Liver (tissue), 8 donors: ENCODE measurements at regions not wholly inside any gene's neighbourhood (a gene's known extent, or its start where the extent isn't known, plus 50 kb on each side); places are given as distances from the start of the nearest gene placed in this dataset.

Experiments
- DNase-seq: peaks from one replicate; pipeline ENCODE4 v3.0.0-alpha.2; 2017; ENCODE audit warnings: low spot score
- H3K27ac ChIP-seq, 2 donors: one replicate each; pipeline ENCODE4 v1.7.0; 2013; ENCODE audit warnings: inconsistent platforms in 2 of 2, low read length in 2 of 2, control low read depth in 1 of 2, low read depth in 1 of 2, mild to moderate bottlenecking in 1 of 2
- H3K27me3 ChIP-seq, 4 donors: one replicate each; pipeline versions ENCODE4 v1.6.1 to v1.7.0; 2013; ENCODE audit warnings: low read length in 3 of 4, inconsistent platforms in 1 of 4, mild to moderate bottlenecking in 1 of 4, moderate library complexity in 1 of 4; ENCODE audit not compliant: control insufficient read depth in 4 of 4, insufficient read depth in 4 of 4
- H3K36me3 ChIP-seq, 4 donors: one replicate each; pipeline versions ENCODE4 v1.6.1 to v1.7.0; 2013; ENCODE audit warnings: low read length in 3 of 4, mild to moderate bottlenecking in 3 of 4, low read depth in 1 of 4, moderate library complexity in 1 of 4; ENCODE audit not compliant: control insufficient read depth in 4 of 4, insufficient read depth in 3 of 4
- H3K4me1 ChIP-seq, 4 donors: one replicate each; pipeline versions ENCODE4 v1.6.1 to v1.7.0; 2013; ENCODE audit warnings: low read length in 3 of 4, mild to moderate bottlenecking in 3 of 4, moderate library complexity in 1 of 4; ENCODE audit not compliant: control insufficient read depth in 4 of 4, insufficient read depth in 4 of 4
- H3K4me3 ChIP-seq, 3 donors: one replicate each; pipeline versions ENCODE4 v1.6.1 to v1.7.0; 2013; ENCODE audit warnings: low read length in 3 of 3, control low read depth in 1 of 3, low read depth in 1 of 3, mild to moderate bottlenecking in 1 of 3
- H3K9ac ChIP-seq, 2 donors: one replicate each; pipeline ENCODE4 v1.7.0; 2013; ENCODE audit warnings: low read length in 2 of 2, mild to moderate bottlenecking in 2 of 2, moderate library complexity in 2 of 2, control low read depth in 1 of 2, low read depth in 1 of 2
- H3K9me3 ChIP-seq, 4 donors: one replicate each; pipeline versions ENCODE4 v1.6.1 to v1.7.0; 2013; ENCODE audit warnings: low read length in 3 of 4; ENCODE audit not compliant: control insufficient read depth in 4 of 4
- CTCF ChIP-seq: fragments of 150-350 bp; IDR thresholded peaks from 2 replicates; pipeline ENCODE4 v1.5.1; 2017; ENCODE audit warnings: improper control_type of control experiment, low read depth, low read length; ENCODE audit not compliant: missing input control
- EGR1 ChIP-seq, 2 donors: IDR thresholded peaks; 2 replicates each; pipeline ENCODE4 v1.6.1; 2016 to 2018; ENCODE audit warnings: antibody characterized with exemption in 2 of 2, low read depth in 2 of 2
- FOXA1 ChIP-seq: IDR thresholded peaks from 2 replicates; pipeline ENCODE4 v1.6.1; 2016; ENCODE audit warnings: antibody characterized with exemption
- FOXA2 ChIP-seq: IDR thresholded peaks from 2 replicates; pipeline ENCODE4 v1.6.1; 2016; ENCODE audit warnings: antibody characterized with exemption
- GABPA ChIP-seq, 2 donors: IDR thresholded peaks in 1 of 2; conservative IDR thresholded peaks in 1 of 2; 2 replicates each; pipeline ENCODE4 v1.6.1; 2016; ENCODE audit warnings: antibody characterized with exemption in 2 of 2, mild to moderate bottlenecking in 1 of 2, moderate library complexity in 1 of 2
- HNF4A ChIP-seq, 2 donors: conservative IDR thresholded peaks; 2 replicates each; pipeline ENCODE4 v1.6.1; 2016; ENCODE audit warnings: antibody characterized with exemption in 2 of 2, mild to moderate bottlenecking in 2 of 2
- HNF4G ChIP-seq: IDR thresholded peaks from 2 replicates; pipeline ENCODE4 v1.6.1; 2016; ENCODE audit warnings: antibody characterized with exemption
- JUND ChIP-seq, 2 donors: IDR thresholded peaks; 2 replicates each; pipeline ENCODE4 v1.6.1; 2016; ENCODE audit warnings: antibody characterized with exemption in 2 of 2
- MAX ChIP-seq: IDR thresholded peaks from 2 replicates; pipeline ENCODE4 v1.6.1; 2016; ENCODE audit warnings: antibody characterized with exemption
- NR2F2 ChIP-seq: IDR thresholded peaks from 2 replicates; pipeline ENCODE4 v1.6.1; 2016; ENCODE audit warnings: antibody characterized with exemption
- RAD21 ChIP-seq, 2 donors: IDR thresholded peaks; 2 replicates each; pipeline ENCODE4 v1.6.1; 2016; ENCODE audit warnings: antibody characterized with exemption in 2 of 2, mild to moderate bottlenecking in 2 of 2
- REST ChIP-seq: IDR thresholded peaks from 2 replicates; pipeline ENCODE4 v1.6.1; 2016; ENCODE audit warnings: antibody characterized with exemption, mild to moderate bottlenecking
- RXRA ChIP-seq, 2 donors: IDR thresholded peaks; 2 replicates each; pipeline ENCODE4 v1.6.1; 2017 to 2018; ENCODE audit warnings: antibody characterized with exemption in 2 of 2, mild to moderate bottlenecking in 1 of 2
- SP1 ChIP-seq: IDR thresholded peaks from 2 replicates; pipeline ENCODE4 v1.6.1; 2018; ENCODE audit warnings: antibody characterized with exemption, mild to moderate bottlenecking
- TAF1 ChIP-seq: conservative IDR thresholded peaks from 2 replicates; pipeline ENCODE4 v1.6.1; 2016; ENCODE audit warnings: antibody characterized with exemption, mild to moderate bottlenecking
- YY1 ChIP-seq: IDR thresholded peaks from 2 replicates; pipeline ENCODE4 v1.6.1; 2016; ENCODE audit warnings: antibody characterized with exemption, mild to moderate bottlenecking
- WGBS: extraction: QIAGEN DNeasy Blood & Tissue Kit; methylation state at CpG from one replicate; pipeline ENCODE4 v1.1.7; 2013; 5-methylcytosine and 5-hydroxymethylcytosine counted together
- TF ChIP-seq, protein P1 (sequence below): IDR thresholded peaks from 2 replicates; pipeline ENCODE4 v1.6.1; 2016; ENCODE audit warnings: antibody characterized with exemption
- TF ChIP-seq, protein P2 (sequence below): IDR thresholded peaks from 2 replicates; pipeline ENCODE4 v1.6.1; 2016; ENCODE audit warnings: antibody characterized with exemption
- donor health status: healthy.
- donor health status: healthy.
- donor health status: healthy.
- donor health status: healthy.
- donor health status: healthy.

- no peak for TF ChIP-seq MAX
Observed at GRCh38 chr13:42396901-42397655, 125.1 kb downstream of the AKAP11 start (continued).

DNA sequence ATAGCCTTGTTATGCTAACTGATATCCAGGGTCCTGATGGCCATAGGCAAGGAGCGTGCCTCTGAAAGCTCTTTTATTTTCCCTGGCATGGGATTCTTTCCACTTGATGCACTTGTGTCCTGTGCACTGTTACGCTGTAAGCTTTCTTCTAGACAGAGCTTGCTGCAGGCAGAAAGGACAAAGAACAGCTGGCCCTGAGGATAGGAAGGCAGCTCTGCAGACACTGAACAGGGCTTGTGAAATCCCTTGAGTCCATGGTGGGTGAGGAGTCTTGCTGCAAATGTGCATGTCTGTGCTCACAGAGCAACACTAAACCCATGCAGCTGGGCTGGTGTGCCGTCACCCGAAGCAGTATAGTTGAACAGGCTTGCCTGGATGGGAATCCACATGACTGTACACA lies 126.6 kb downstream of the AKAP11 start:
- H3K9ac ChIP-seq: no peak overlapping the region
- no peak overlapping the region for H3K4me3 ChIP-seq
- H3K27ac ChIP-seq: no peak overlapping the region
- no peaks in the 10 kb centered on the region for H3K4me1 ChIP-seq
- no peak for DNase-seq
- H3K36me3 ChIP-seq: no peaks in the 10 kb centered on the region
- peaks cover 0 to 2% (median 0%) of the 10 kb centered on the region in 4 donors for H3K27me3 ChIP-seq
- TF ChIP-seq HNF4G (no peak), CTCF (no peak), FOXA1 (no peak), FOXA2 (no peak), HNF4A (conservative IDR thresholded peaks at IDR 0.05) (no peak), TAF1 (no peak), EGR1 (IDR thresholded peaks at IDR 0.05; ENCODE audit: low read depth in 2 of 2) (no peak), GABPA (IDR thresholded peaks at IDR 0.05 in 1 of 2, conservative IDR thresholded peaks at IDR 0.05 in 1 of 2) (no peak), NR2F2 (no peak), JUND (IDR thresholded peaks at IDR 0.05) (no peak), RXRA (IDR thresholded peaks at IDR 0.05) (no peak), REST (no peak), YY1 (no peak), MAX (no peak), RAD21 (IDR thresholded peaks at IDR 0.05) (no peak), SP1 (no peak)
- TF ChIP-seq, protein P1, sequence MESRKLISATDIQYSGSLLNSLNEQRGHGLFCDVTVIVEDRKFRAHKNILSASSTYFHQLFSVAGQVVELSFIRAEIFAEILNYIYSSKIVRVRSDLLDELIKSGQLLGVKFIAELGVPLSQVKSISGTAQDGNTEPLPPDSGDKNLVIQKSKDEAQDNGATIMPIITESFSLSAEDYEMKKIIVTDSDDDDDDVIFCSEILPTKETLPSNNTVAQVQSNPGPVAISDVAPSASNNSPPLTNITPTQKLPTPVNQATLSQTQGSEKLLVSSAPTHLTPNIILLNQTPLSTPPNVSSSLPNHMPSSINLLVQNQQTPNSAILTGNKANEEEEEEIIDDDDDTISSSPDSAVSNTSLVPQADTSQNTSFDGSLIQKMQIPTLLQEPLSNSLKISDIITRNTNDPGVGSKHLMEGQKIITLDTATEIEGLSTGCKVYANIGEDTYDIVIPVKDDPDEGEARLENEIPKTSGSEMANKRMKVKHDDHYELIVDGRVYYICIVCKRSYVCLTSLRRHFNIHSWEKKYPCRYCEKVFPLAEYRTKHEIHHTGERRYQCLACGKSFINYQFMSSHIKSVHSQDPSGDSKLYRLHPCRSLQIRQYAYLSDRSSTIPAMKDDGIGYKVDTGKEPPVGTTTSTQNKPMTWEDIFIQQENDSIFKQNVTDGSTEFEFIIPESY: no peak
- TF ChIP-seq, protein P2, sequence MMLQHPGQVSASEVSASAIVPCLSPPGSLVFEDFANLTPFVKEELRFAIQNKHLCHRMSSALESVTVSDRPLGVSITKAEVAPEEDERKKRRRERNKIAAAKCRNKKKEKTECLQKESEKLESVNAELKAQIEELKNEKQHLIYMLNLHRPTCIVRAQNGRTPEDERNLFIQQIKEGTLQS: no peak
- WGBS: 89% methylated on average over 4 of the region's 4 CpGs
- H3K9me3 ChIP-seq: no peaks in the 10 kb centered on the region
